ENCODE measurements at regions not wholly inside any gene's neighbourhood (a gene's known extent, or its start where the extent isn't known, plus 50 kb on each side); places are given as distances from the start of the nearest gene placed in this dataset.

DNA sequence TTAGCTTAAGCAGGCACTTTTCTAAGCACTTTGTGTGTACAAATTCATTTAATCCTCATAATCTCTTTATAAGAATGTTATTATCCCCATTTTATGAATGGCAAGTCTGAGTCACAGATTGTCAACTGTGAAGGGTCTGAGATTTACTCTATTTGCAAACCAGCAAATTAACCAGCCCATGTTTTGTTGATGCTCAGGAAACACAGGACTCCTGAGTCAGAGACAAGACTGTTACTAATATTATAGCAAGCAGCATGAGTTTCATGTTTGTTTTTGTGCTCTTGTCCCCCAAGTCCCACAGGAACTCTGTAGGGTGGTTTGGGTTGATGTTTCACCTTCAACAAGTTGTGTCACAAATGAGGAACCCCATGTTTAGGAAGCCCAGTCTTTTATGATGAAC is 182.0 kb upstream of the PPP1R3A start:
- Histone ChIP-seq H3K36me3 (ENCODE audit: control insufficient read depth, insufficient read depth, low read length) (no peaks in the 10 kb centered on the region), H3K9me3 (ENCODE audit: control insufficient read depth, low read depth, low read length) (no peaks in the 10 kb centered on the region), H3K4me3 (ENCODE audit: low read length) (no peak overlapping the region), H3K27me3 (ENCODE audit: control insufficient read depth, insufficient read depth, low read length) (no peaks in the 10 kb centered on the region), H3K4me1 (ENCODE audit: control insufficient read depth, insufficient read depth, low read length) (peaks cover 2% of the 10 kb centered on the region), H3K27ac (ENCODE audit: low read length) (no peak overlapping the region)
- DNase-seq = no peak

DNA sequence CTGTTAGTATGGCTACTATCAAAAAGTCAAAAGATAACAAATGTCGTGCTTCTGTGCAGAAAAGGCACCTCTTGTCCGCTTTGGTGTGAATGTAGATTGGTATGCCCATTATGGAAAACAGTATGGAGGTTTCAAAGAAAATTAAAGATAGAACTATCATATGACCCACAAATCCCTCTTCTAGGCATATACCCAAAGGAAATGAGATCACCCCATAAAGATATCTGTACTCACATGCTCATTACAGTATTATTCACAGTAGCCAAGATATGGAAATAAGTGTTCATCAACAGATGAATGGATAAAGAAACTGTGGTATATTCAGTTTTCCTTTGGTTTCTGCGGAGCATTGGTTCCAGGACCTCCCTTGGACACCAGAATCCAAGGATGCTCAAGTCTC is 180.5 kb upstream of the PPP1R3A start:
- Histone ChIP-seq H3K9me3 (ENCODE audit: control insufficient read depth, low read depth, low read length) (no peaks in the 10 kb centered on the region), H3K4me3 (ENCODE audit: low read length) (no peak overlapping the region), H3K4me1 (ENCODE audit: control insufficient read depth, insufficient read depth, low read length) (peaks cover 2% of the 10 kb centered on the region), H3K36me3 (ENCODE audit: control insufficient read depth, insufficient read depth, low read length) (no peaks in the 10 kb centered on the region), H3K27ac (ENCODE audit: low read length) (no peak overlapping the region), H3K27me3 (ENCODE audit: control insufficient read depth, insufficient read depth, low read length) (no peaks in the 10 kb centered on the region)
- WGBS (ENCODE audit: insufficient coverage, low lambda C conversion rate) = 100% methylated on average over 1 of the region's 3 CpGs
- DNase-seq = no peak

DNA sequence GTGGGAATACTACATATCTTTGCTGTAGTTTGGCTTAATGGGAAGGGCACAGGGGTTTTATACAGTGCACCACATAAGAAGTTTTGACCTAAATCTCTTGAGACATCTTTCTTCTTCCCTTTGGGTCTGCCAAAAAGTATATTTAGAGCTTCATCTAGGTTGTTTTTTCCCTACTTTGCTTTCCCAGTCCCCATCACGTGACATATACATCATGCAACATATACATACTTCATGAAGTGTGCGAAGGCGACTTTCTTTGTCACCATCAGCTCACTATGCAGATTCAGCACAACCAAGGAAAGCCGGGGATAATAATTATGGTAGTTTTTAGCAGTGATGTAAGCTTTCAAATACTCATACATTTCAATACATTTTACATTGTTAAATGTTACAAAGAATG is 177.1 kb upstream of the PPP1R3A start:
- no peaks in the 10 kb centered on the region for H3K4me1 ChIP-seq (ENCODE audit: control insufficient read depth, insufficient read depth, low read length)
- no CpG with 5 or more reads among the region's 4 CpGs for WGBS (ENCODE audit: insufficient coverage, low lambda C conversion rate)

DNA sequence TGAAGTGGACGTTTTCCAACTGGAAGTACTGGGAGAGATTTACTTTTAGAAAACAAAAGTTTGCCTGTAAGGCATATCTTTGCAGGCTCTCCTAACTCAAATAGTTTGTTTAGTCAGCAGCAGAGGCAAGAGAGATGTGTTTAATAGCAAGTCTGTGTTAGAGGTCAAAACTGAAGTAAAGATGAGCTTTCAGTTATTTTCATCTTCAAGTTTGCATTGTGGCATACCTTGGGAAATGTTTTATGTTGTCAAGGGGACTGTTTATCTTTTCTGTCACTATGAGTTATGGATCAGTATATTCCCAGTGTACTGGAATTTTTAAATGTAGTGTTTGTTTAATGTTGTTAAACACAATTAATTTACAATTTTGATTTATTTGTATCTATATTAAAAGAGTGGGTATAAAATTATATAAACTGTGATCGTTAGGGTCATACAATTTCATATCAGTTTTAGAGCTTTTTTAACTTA is 169.7 kb upstream of the PPP1R3A start:
- Histone ChIP-seq H3K4me3 (ENCODE audit: low read length) (peak overlapping the region; percentile 70), H3K4me1 (ENCODE audit: control insufficient read depth, insufficient read depth, low read length) (peaks cover 14% of the 10 kb centered on the region), H3K27me3 (ENCODE audit: control insufficient read depth, insufficient read depth, low read length) (peaks cover under 1% of the 10 kb centered on the region), H3K36me3 (ENCODE audit: control insufficient read depth, insufficient read depth, low read length) (no peaks in the 10 kb centered on the region), H3K9me3 (ENCODE audit: control insufficient read depth, low read depth, low read length) (peaks cover 4% of the 10 kb centered on the region), H3K27ac (ENCODE audit: low read length) (peak overlapping the region; percentile 83)
- WGBS (ENCODE audit: insufficient coverage, low lambda C conversion rate) = 60% methylated on average over 2 of the region's 2 CpGs
- DNase-seq = no peak

More for the DNA sequence above, 177.1 kb upstream of the PPP1R3A start:
- H3K36me3 ChIP-seq (ENCODE audit: control insufficient read depth, insufficient read depth, low read length) = no peaks in the 10 kb centered on the region
- H3K27ac ChIP-seq (ENCODE audit: low read length) = no peak overlapping the region
- no peaks in the 10 kb centered on the region for H3K27me3 ChIP-seq (ENCODE audit: control insufficient read depth, insufficient read depth, low read length)
- H3K9me3 ChIP-seq (ENCODE audit: control insufficient read depth, low read depth, low read length) = no peaks in the 10 kb centered on the region
- no peak overlapping the region for H3K4me3 ChIP-seq (ENCODE audit: low read length)
- DNase-seq = no peak

DNA sequence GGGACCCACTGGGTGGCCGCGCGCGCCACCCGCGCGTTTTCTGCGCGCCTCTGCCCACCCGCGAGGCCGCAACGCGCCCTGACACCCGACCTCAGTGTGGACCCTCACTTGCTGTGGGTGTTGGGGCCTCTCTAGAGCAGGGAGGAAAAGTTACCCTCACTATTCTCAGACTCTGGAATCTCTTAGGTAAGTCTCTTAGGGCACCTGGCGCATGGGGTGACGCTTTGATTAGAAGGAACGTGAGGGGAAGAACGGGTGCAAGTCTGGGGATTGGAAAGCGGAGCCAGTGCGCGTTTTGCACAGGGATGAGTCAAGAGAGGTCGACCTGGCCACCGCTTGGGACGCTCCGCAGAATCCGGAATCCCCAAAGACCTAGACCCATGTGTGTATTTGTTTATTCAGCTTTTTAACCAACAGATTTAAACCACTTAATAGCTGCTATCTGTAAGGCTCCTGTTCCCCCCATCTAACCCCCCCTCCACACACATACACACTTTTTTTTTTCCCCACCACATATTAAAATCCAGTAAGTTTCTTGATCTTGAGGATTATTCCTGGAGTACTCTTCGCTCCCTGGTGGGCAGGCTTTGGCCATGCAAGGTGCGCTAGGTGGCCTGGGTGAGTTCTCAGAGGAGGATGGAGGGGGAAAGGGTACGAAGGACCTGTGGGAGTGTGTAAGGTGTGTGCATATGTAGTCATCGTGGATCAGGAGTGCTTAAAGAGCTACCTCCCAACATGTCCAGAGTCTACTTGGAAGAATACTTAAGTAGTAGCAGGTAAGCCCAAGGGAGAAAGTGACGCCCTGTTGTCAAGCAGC is 169.1 kb upstream of the PPP1R3A start:
- peaks cover 4% of the 10 kb centered on the region for H3K27me3 ChIP-seq (ENCODE audit: control insufficient read depth, insufficient read depth, low read length)
- DNase-seq = peak; percentile 16 to 73

DNA sequence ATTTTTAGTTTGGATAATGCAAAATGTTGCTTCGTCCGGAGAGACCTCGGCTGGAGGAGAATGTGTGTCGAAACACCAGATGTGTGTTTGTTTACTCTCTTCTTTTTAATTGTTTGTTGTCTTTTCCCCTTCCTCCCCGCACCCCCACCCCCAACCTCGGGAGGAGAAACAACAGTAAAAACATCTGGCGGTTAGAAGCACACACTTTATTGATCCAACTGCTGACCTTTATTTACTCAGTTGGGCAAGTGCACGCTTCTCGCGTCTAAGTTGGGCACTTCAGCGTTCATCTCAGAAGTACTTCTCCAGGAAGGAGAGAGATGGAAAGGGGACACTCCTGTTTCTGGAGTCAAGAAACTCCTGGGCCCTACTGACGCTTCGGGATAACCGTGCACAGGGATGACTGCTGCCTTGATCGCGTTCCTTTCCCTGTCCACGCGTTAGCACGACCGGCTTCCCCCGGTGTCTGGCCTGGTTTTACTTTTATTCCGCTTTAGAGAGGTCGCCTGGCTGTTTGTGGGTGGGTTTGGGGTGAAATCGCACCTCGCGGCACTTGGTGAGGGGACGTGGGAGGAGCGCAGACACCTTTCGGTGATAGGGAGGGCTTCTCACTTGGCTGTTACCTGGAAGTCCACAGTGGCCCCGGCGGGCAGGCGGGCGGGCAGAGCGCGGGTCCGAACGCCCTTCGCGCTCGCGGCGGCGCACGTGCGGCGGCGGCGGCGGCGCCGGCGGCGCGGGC is 168.3 kb upstream of the PPP1R3A start:
- Histone ChIP-seq H3K4me3 (ENCODE audit: low read length) (peak overlapping the region; percentile 70), H3K27ac (ENCODE audit: low read length) (peak overlapping the region; percentile 92), H3K36me3 (ENCODE audit: control insufficient read depth, insufficient read depth, low read length) (no peaks in the 10 kb centered on the region), H3K9me3 (ENCODE audit: control insufficient read depth, low read depth, low read length) (peaks cover 4% of the 10 kb centered on the region), H3K27me3 (ENCODE audit: control insufficient read depth, insufficient read depth, low read length) (peaks cover 4% of the 10 kb centered on the region), H3K4me1 (ENCODE audit: control insufficient read depth, insufficient read depth, low read length) (peaks cover 17% of the 10 kb centered on the region)
- peak; percentile 30 to 69 for DNase-seq
- 0% methylated on average over 1 of the region's 54 CpGs for WGBS (ENCODE audit: insufficient coverage, low lambda C conversion rate)

More for the DNA sequence above, 169.1 kb upstream of the PPP1R3A start:
- H3K27ac ChIP-seq (ENCODE audit: low read length) = peak overlapping the region; percentile 83
- WGBS (ENCODE audit: insufficient coverage, low lambda C conversion rate) = 67% methylated on average over 1 of the region's 32 CpGs
- H3K4me3 ChIP-seq (ENCODE audit: low read length) = peak overlapping the region; percentile 70
- H3K36me3 ChIP-seq (ENCODE audit: control insufficient read depth, insufficient read depth, low read length) = no peaks in the 10 kb centered on the region
- peaks cover 4% of the 10 kb centered on the region for H3K9me3 ChIP-seq (ENCODE audit: control insufficient read depth, low read depth, low read length)
- H3K4me1 ChIP-seq (ENCODE audit: control insufficient read depth, insufficient read depth, low read length) = peaks cover 17% of the 10 kb centered on the region

DNA sequence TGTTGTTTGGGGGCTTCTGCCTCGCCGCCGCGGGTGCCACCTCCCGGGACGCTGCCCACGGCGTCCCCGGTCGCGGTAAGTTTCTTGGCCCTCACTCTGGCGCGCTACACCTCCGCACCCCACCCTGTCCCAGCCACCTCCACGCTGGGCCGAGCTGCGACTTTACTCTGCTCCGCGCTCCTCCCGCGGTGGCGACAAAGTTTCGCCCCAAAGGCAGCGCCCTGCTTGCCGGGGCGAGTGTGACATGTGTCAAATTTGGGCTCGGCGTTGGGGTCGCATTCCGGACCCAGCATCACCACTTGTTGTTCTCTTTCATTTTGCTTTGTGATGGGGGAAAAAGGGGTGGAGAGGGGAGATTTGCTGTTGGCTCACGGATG is 167.7 kb upstream of the PPP1R3A start:
- peak in 1 of 2 donors; percentile 37 for DNase-seq
- Histone ChIP-seq H3K9me3 (ENCODE audit: control insufficient read depth, low read depth, low read length) (peaks cover 4% of the 10 kb centered on the region), H3K4me1 (ENCODE audit: control insufficient read depth, insufficient read depth, low read length) (peaks cover 17% of the 10 kb centered on the region), H3K4me3 (ENCODE audit: low read length) (peak overlapping the region; percentile 70), H3K27me3 (ENCODE audit: control insufficient read depth, insufficient read depth, low read length) (peaks cover 4% of the 10 kb centered on the region), H3K27ac (ENCODE audit: low read length) (peak overlapping the region; percentile 92), H3K36me3 (ENCODE audit: control insufficient read depth, insufficient read depth, low read length) (no peaks in the 10 kb centered on the region)
- no CpG with 5 or more reads among the region's 31 CpGs for WGBS (ENCODE audit: insufficient coverage, low lambda C conversion rate)

DNA sequence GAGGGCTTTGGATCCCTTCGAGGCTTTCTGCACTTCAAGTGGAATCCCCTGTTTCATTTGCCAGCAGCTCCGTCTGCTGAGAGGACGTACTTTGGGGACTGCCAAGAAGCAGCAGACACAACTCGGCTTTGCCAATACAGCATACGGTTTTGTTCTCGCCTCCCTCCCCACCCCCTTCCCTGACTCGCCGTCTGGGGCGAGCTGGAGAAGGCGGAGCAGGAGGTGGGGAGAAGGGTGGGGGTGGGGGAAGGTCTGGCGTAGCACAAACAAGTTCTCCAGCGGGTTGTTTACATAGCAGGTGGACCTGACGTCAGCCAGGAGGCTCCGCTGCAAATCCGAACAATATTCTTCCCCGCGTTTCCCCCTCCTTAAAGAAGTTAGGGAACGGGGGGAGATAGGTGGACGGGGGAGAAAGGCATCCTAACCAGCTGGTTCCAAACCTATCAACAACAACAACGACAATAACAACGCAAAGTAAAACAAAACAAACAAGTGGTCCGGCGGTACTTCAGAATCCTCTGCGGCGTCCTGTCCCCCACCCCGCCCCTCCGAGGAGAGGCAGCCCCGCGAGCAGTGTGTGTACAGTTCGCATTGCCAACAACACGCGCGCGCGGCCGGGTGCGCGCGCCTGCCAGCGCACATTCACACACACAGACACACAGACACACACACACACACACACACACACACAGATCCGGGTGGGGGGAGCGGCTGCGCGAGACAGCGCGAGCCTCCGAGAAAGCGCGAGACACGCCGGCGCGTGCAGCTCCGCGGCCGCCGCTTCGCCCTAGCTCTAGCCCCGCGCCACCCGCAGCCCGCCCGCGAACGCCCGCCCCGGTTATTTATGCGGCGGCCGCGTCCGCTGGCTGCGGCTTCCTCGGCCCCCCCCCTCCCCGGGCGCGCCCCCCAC is 167.0 kb upstream of the PPP1R3A start:
- Histone ChIP-seq H3K27ac (ENCODE audit: low read length) (peak overlapping the region; percentile 92), H3K27me3 (ENCODE audit: control insufficient read depth, insufficient read depth, low read length) (peaks cover 4% of the 10 kb centered on the region), H3K36me3 (ENCODE audit: control insufficient read depth, insufficient read depth, low read length) (no peaks in the 10 kb centered on the region), H3K4me3 (ENCODE audit: low read length) (peak overlapping the region; percentile 70), H3K9me3 (ENCODE audit: control insufficient read depth, low read depth, low read length) (peaks cover 4% of the 10 kb centered on the region), H3K4me1 (ENCODE audit: control insufficient read depth, insufficient read depth, low read length) (peaks cover 17% of the 10 kb centered on the region)
- no CpG with 5 or more reads among the region's 77 CpGs for WGBS (ENCODE audit: insufficient coverage, low lambda C conversion rate)
- peak; percentile 94 to 95 for DNase-seq

DNA sequence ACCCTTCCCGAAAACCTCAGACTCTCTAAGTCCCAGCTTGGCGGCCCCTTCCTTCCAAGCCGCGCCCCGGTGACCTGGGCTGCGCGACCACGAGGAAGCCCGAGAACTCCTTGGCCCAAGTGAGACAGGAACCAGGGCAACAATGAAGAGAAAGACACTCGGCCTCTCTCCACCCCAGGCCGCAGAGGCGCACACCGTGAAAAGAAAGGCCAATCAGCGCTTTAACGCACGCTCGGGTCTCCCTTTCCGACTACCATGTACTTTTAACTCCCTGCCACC is 166.4 kb upstream of the PPP1R3A start:
- Histone ChIP-seq H3K36me3 (ENCODE audit: control insufficient read depth, insufficient read depth, low read length) (no peaks in the 10 kb centered on the region), H3K27ac (ENCODE audit: low read length) (peak overlapping the region; percentile 92), H3K4me1 (ENCODE audit: control insufficient read depth, insufficient read depth, low read length) (peaks cover 17% of the 10 kb centered on the region), H3K27me3 (ENCODE audit: control insufficient read depth, insufficient read depth, low read length) (peaks cover 4% of the 10 kb centered on the region), H3K9me3 (ENCODE audit: control insufficient read depth, low read depth, low read length) (peaks cover 4% of the 10 kb centered on the region), H3K4me3 (ENCODE audit: low read length) (peak overlapping the region; percentile 70)
- WGBS (ENCODE audit: insufficient coverage, low lambda C conversion rate) = no CpG with 5 or more reads among the region's 18 CpGs
- no peak for DNase-seq
